Right lobe of liver (tissue), 6 donors: ENCODE measurements at regions not wholly inside any gene's neighbourhood (a gene's known extent, or its start where the extent isn't known, plus 50 kb on each side); places are given as distances from the start of the nearest gene placed in this dataset.
"Not testable (repeated sequence)": the region's sequence is repeated elsewhere in the genome, so short reads cannot be mapped to it uniquely, and the experiment has no call there.

Source experiments
- ATAC-seq, 4 donors: fragments of 200-7000 bp; cut with Tn5 transposase; one replicate each; pipeline ENCODE4 v1.9.1; 2020; ENCODE audit warnings: mild to moderate bottlenecking in 4 of 4, moderate library complexity in 4 of 4
- DNase-seq, 3 donors: peaks; one replicate each; pipeline ENCODE4 v3.0.0-alpha.2; 2020
- H3K27ac ChIP-seq, 3 donors: fragments of 200-600 bp; one replicate each; pipeline ENCODE4 v1.8.0; 2022
- H3K27me3 ChIP-seq, 2 donors: fragments of 200-600 bp; one replicate each; pipeline ENCODE4 v1.8.0; 2022
- H3K36me3 ChIP-seq, 4 donors: fragments of 200-600 bp; sonication (generic) in 1 of 4; one replicate each; pipeline versions ENCODE4 v1.5.1 to v1.8.0; 2017 to 2022; ENCODE audit warnings: control low read depth in 1 of 4
- H3K4me1 ChIP-seq, 4 donors: fragments of 200-600 bp; sonication (generic) in 1 of 4; one replicate each; pipeline versions ENCODE4 v1.5.1 to v1.8.0; 2017 to 2022; ENCODE audit warnings: control low read depth in 1 of 4
- H3K4me3 ChIP-seq, 3 donors: fragments of 200-600 bp; one replicate each; pipeline ENCODE4 v1.8.0; 2022
- H3K9me3 ChIP-seq, 4 donors: fragments of 200-600 bp; sonication (generic) in 1 of 4; one replicate each; pipeline versions ENCODE4 v1.5.1 to v1.8.0; 2017 to 2022; ENCODE audit warnings: control low read depth in 1 of 4
- CTCF ChIP-seq, 4 donors: fragments of 200-600 bp in 3 of 4; fragments of 450-650 bp in 1 of 4; IDR thresholded peaks; one replicate each; pipeline versions ENCODE4 v1.5.1 to v1.8.0; 2016 to 2022; ENCODE audit warnings: antibody characterized with exemption in 4 of 4, mild to moderate bottlenecking in 2 of 4
- POLR2A ChIP-seq: fragments of 450-650 bp; IDR thresholded peaks from one replicate; pipeline ENCODE4 v1.6.1; 2017; ENCODE audit warnings: antibody characterized with exemption, mild to moderate bottlenecking
- WGBS: methylation state at CpG from one replicate; pipeline ENCODE4 v1.1.6; 2018; ENCODE audit warnings: low coverage, low lambda C conversion rate; ENCODE audit not compliant: insufficient coverage; ENCODE audit errors: missing lambda C conversion rate; 5-methylcytosine and 5-hydroxymethylcytosine counted together
- intact Hi-C, 2 donors: fragments of 100-400 bp; cut with DNase I; formaldehyde crosslinking; loops; one replicate each; pipeline versions ENCODE4 v1.11.2 to v1.14.1; 2022
- donor health status: DM: no; HTN: yes; CAD: no.
- donor health status: DM: no; HTN: no; CAD: no.
- donor health status: DM: no; HTN: no; CAD: no.
- donor health status: DM: no; HTN: yes; CAD: no.
- donor health status: DM: no; HTN: yes; CAD: no.

- ATAC-seq, result no peak
- WGBS, result 0% methylated on average over 1 of the region's 1 CpG
- no peaks in the 10 kb centered on the region for H3K36me3 ChIP-seq
- H3K4me1 ChIP-seq, result no peaks in the 10 kb centered on the region
- DNase-seq, result no peak
- no peaks in the 10 kb centered on the region for H3K27me3 ChIP-seq
- no peaks in the 10 kb centered on the region for H3K9me3 ChIP-seq
- H3K27ac ChIP-seq, result no peak overlapping the region
- no peak overlapping the region for H3K4me3 ChIP-seq
- intact Hi-C loops, result no loop called here
- TF ChIP-seq CTCF (IDR thresholded peaks at IDR 0.05), result no peak
- TF ChIP-seq POLR2A, result no peak
These were observed 297.5 kb upstream of the RGPD4 start for GRCh38 chr2:107529146-107529545.

GRCh38 chr2:107530046-107530445, 296.6 kb upstream of the RGPD4 start:
- H3K9me3 ChIP-seq, result no peaks in the 10 kb centered on the region
- no peaks in the 10 kb centered on the region for H3K27me3 ChIP-seq
- no peak overlapping the region for H3K27ac ChIP-seq
- H3K4me3 ChIP-seq, result no peak overlapping the region
- no peaks in the 10 kb centered on the region for H3K4me1 ChIP-seq
- intact Hi-C loops, result no loop called here
- no peak for TF ChIP-seq POLR2A
- no peak for TF ChIP-seq CTCF (IDR thresholded peaks at IDR 0.05)
- ATAC-seq (no peak), DNase-seq (no peak)
- no peaks in the 10 kb centered on the region for H3K36me3 ChIP-seq
- WGBS, result 65% methylated on average over 1 of the region's 1 CpG

- Histone ChIP-seq H3K27me3 (no peaks in the 10 kb centered on the region), H3K4me1 (no peaks in the 10 kb centered on the region), H3K27ac (no peak overlapping the region), H3K36me3 (no peaks in the 10 kb centered on the region), H3K9me3 (no peaks in the 10 kb centered on the region), H3K4me3 (no peak overlapping the region)
- TF ChIP-seq CTCF (IDR thresholded peaks at IDR 0.05), result no peak
- no peak for DNase-seq
- intact Hi-C loops, result no loop called here
- 84% methylated on average over 9 of the region's 9 CpGs for WGBS
- no peak for ATAC-seq
These were observed 291.8 kb upstream of the RGPD4 start for GRCh38 chr2:107534926-107535325.

GRCh38 chr2:107535905-107536689, 290.6 kb upstream of the RGPD4 start:
- peak in 1 of 4 donors; percentile 17 for ATAC-seq
- 83% methylated on average over 4 of the region's 28 CpGs for WGBS
- H3K27me3 ChIP-seq, H3K36me3 ChIP-seq, H3K9me3 ChIP-seq, DNase-seq, H3K4me3 ChIP-seq, H3K4me1 ChIP-seq, H3K27ac ChIP-seq, intact Hi-C loops: not testable (repeated sequence)

- intact Hi-C loops, result no loop called here
- no peak overlapping the region for H3K4me3 ChIP-seq
- WGBS, result 86% methylated on average over 3 of the region's 5 CpGs
These were observed 284.4 kb upstream of the RGPD4 start for GRCh38 chr2:107542314-107542740.

More at GRCh38 chr2:107542314-107542740, 284.4 kb upstream of the RGPD4 start:
- H3K36me3 ChIP-seq, result no peaks in the 10 kb centered on the region
- no peaks in the 10 kb centered on the region for H3K9me3 ChIP-seq
- DNase-seq, result no peak
- H3K27ac ChIP-seq, result no peak overlapping the region
- ATAC-seq, result no peak
- no peaks in the 10 kb centered on the region for H3K4me1 ChIP-seq
- TF ChIP-seq CTCF (IDR thresholded peaks at IDR 0.05) (no peak), POLR2A (no peak)
- no peaks in the 10 kb centered on the region for H3K27me3 ChIP-seq
